Esophagus mucosa (tissue), 1 donor: ENCODE measurements at regions not wholly inside any gene's neighbourhood (a gene's known extent, or its start where the extent isn't known, plus 50 kb on each side); places are given as distances from the start of the nearest gene placed in this dataset.

Source experiments
- ATAC-seq: fragments of 200-7000 bp; cut with Tn5 transposase; one replicate; pipeline ENCODE4 v1.9.1; 2020
- donor health status: DM: yes; HTN: yes; CAD: no.

DNA sequence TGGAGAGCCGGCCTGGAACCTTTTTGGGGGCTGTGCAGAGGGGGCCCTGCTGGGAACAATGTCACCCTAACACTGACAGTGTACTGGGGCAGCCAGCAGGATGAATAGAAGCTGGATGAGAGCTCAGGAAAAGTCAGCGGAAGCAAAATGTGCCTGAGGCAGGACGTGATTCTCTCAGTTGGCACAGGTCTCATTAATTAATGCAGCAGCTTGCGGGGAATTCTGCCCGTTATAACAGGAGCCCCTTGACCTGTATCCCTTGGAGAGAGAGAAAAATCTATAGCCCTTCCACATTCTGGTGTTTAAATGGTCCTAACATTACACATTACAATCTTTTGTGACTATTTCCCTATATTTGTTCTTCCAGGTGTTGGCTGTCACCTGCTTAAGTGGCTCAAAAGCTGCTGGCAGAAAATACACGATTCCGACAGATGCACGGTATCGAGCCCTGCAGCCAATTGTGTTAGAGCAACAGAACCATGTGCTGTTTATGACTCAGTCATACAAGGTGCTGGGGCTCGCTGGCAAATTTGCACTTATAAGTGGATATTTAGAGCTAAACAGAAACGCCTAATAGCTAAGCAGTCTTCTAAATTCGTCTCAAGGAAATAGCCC, 854.7 kb downstream of the AACS start:
- no peak for ATAC-seq

GRCh38 chr12:125922330-125922729, 857.1 kb downstream of the AACS start:
- ATAC-seq: no peak

- no peak for ATAC-seq
Measured at GRCh38 chr12:125936502-125936901, 871.3 kb downstream of the AACS start.

GRCh38 chr12:125944446-125944845, 879.2 kb downstream of the AACS start:
- peak; percentile 52 for ATAC-seq

DNA sequence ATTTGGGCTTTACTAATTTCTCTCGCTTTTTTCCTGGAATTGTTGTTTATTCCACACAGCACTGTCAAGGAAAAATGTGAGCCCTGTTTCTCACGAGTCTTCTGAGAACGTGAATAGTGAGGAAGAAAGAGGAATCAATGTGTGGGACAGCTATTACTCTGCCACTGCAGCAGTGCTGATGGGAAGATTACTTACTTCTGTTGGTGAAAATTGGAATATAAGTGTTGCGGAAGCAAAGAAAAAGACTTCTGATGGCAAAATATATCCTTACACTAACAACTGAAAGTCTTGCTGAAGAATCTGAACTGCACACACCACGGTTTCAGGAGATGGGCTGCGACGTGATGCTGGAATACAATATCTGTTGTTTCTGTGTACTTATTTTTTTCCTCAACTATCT, 884.2 kb downstream of the AACS start:
- no peak for ATAC-seq

- ATAC-seq: no peak
Measured at GRCh38 chr12:125954362-125954761, 889.1 kb downstream of the AACS start.

DNA sequence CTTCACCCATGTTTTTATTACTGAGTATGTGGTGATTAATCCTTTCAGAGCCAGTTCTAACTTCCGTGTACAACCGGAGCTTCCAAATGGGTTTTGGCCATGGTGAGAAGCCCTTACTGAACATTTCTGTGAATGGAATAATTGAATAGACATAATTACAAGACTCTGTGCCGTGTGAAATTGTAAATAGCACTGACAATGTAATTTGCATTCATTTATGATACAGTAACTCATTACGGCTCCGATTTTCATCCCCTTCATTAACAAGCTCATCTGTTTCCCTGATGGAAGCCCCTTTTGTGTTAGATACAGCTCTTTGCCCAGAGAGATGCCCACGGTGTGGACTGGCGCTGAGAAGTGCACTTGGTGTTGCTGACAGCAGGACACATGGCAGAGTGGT, 891.0 kb downstream of the AACS start:
- no peak for ATAC-seq

- ATAC-seq: no peak
Measured at GRCh38 chr12:125966641-125967040, 901.4 kb downstream of the AACS start.

- ATAC-seq: no peak
Measured at GRCh38 chr12:125968413-125968812, 903.2 kb downstream of the AACS start.

GRCh38 chr12:125971981-125972380, 906.7 kb downstream of the AACS start:
- ATAC-seq: no peak

DNA sequence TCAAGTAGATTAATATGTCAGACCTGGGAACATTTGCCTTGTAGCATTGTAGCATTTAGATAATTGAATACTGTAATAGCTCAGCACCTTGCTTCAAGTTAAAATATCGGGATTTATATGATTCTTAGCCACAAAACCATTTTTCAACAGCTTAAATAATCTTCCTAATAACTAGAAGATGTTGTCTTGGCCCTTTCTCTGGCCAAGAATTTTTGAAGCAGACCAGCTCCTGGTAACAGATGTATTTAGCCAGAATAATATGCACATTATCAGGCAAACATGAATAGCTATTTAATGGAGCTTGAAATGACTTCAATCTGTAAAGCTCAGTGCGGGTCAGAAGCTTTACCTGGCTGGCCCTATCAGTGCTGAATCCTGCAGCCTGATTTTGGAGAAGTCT, 913.1 kb downstream of the AACS start:
- ATAC-seq: no peak

- no peak for ATAC-seq
Measured at GRCh38 chr12:125981610-125982253, 916.5 kb downstream of the AACS start.

DNA sequence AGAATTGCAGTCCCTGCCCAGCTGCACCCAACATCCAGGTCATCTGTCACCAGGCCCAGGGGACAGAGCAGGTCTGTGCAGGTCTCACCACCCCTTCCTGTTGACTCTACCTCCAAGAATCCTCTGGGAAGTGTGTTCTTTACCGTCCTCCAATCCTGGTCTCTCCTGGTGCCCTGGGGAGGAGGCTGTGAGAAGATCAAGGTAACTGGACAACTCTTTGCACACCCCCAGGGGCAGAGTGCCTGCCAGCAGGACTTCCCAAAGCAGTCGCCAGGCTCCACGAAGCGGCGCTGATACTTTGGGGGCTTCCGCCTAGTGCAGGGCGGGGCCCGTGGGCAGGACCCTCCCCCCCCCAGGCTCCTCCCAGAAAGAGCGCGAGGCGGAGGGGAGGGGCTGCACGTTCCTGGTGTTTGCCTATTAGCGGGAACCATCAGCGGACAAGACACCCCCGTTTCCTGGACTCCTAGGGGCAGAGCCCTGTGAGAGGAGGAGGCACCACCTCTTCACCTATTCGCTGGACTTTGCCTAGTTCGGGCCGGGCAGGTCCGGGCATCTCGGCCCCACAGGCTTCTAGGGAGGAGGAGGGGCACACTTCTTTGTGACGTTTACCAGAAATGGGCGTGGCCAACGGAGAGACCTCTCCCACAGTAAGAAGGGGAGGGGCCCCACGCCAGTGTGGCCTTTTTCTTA, 918.0 kb downstream of the AACS start:
- ATAC-seq: peak; percentile 84

- ATAC-seq: peak; percentile 53
Measured at GRCh38 chr12:125983784-125984500, 918.7 kb downstream of the AACS start.

DNA sequence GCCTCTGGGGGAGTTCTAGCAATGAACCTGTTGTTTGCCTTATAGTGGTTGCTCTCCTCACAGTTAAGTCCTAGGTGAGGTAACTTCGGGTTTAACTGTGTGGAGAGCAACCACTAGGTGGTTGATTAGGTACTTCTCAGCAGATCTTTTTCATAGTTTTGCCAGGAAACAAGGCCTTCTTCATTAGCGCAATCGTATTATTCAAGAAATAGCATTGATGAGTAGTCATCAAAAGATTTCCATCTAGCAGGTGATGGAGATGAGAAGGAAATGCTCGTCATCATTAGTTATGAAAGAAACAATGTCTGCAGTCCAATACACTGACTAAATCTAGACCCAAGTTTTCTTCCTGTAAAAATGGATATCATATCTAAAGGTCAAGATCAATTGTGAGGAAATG, 923.3 kb downstream of the AACS start:
- ATAC-seq: no peak

GRCh38 chr12:125989696-125990095, 924.5 kb downstream of the AACS start:
- no peak for ATAC-seq

DNA sequence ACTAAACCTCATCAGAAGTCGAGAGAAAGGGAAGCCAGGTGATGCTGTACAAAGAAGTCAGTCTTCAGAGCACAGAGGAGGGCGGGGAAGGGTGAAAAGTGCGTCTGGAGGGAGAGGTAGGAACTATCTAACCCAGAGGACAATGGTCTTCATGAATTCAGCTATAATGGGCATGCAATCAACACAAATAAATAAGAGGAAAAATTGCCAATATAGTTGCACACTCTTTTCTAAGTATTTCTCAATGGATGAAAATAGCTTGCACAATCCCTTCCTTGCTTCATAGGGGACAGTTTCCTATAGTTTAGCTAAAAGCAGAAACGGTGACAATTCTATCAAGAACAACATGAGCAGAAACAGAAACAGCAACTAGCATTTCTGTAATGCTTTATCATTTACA, 931.2 kb downstream of the AACS start:
- ATAC-seq: no peak

DNA sequence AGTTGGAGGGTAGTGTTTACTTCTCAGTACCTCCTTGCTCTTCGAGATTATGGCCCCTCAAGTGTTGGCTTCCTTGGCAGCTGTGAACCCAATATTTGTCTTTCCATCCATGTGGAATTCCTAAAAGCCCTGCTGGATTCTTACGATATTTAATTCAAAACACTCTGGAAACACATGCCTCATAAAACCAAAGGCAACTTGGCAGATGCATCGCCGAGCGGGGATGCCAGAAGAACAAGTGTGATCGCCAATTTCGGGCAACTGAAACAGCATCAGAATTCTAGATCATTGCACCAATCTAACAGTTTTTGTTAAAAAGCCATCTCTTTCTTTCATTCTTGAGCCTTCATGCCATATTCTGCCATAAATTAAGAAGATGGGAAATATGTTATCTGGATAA, 934.4 kb downstream of the AACS start:
- no peak for ATAC-seq

DNA sequence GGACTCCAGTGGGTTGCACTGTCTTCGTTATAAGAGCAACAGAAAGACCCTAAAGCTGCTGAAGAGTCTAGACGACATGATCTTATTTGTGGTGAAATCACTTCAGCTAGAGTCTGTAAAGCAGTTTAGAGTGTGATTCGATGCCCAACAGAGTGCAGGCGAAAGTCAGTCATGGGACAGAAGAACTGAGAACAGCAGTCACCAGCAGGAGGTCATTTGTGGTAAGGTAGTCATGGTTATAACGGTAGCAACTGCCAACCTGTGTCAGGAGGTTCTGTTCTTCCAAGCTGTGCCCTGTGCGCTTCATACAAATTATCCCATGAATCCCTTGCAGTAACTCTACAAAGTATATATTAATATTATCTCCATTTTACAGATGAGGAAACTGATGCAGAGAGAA, 954.1 kb downstream of the AACS start:
- ATAC-seq: no peak

DNA sequence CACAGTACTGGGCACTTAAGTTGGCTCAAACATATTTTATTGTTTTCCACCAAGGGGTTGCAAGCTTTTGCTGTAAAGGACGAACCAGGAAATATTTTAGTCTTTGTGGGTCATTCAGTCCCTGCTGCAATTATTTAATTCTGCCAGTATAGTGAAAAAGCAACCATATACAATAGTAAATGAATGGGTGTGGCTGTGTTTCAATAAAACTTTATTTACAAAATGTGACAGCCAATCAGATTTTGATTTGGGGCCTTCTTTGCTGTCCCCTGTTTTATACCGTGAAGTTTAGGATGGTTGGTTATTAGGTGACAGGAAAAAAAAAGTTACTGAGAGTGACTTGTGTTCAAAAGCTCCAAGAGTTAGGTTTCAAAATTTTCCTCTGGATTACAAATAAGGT, 956.4 kb downstream of the AACS start:
- ATAC-seq: no peak

DNA sequence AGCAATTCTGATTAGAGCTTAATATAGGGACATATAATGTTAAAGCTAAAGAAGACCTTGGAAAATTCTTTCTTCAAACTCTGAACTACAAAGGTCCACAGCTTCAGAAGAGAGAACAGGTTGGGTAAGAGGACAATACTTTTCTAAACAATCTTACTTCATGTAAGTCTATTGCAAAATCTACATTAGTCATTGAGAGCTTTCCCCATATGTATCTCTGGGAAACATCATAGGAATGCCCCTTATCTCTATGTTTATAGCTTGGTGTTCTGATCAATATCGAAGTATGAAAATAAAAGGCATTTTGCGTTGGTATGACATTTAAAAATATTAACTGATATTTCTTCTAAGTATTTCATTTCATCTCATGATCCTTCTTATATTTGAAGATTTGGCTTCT, 962.6 kb downstream of the AACS start:
- ATAC-seq: no peak

GRCh38 chr12:126030573-126030972, 965.3 kb downstream of the AACS start:
- ATAC-seq: no peak

DNA sequence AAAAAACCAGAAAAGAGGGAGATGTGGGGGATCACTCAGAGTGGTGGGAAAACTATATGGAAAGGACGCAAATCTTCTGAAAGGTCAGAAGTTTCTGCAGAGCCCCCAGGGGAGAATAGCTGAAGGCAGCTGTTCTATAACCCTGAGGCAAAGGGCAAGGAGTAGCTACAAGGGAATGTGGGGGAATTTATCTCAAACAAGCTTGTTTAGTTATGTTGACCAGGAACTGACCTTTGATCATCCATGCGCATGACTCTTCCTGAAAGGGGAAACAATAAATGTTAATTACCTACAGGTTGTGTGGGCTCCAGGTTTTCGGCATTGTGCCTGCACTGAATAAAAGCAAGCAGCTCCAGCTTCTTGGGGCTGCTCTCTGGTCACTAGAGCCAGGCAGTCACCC, 968.5 kb downstream of the AACS start:
- ATAC-seq: no peak

DNA sequence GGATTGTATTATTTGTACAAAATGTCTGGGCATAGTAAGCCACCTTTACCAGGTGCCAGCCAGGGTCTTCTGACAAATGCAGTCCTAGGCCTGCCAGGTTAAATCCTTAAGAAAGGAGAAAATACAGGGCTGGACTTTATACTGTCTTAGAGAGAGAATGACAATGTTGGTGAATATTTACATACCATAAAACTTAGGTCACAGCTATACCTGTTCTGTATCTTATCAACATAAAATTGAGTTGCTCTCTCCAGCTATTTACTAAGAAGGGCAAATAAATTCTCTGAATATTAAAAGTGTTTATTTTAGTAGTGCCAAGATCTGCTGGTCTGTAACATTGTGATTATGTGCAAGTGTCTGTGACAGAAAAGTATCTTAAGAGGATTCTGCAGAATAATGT, 971.1 kb downstream of the AACS start:
- ATAC-seq: no peak
